ENCODE measurements at regions not wholly inside any gene's neighbourhood (a gene's known extent, or its start where the extent isn't known, plus 50 kb on each side); places are given as distances from the start of the nearest gene placed in this dataset.

DNA sequence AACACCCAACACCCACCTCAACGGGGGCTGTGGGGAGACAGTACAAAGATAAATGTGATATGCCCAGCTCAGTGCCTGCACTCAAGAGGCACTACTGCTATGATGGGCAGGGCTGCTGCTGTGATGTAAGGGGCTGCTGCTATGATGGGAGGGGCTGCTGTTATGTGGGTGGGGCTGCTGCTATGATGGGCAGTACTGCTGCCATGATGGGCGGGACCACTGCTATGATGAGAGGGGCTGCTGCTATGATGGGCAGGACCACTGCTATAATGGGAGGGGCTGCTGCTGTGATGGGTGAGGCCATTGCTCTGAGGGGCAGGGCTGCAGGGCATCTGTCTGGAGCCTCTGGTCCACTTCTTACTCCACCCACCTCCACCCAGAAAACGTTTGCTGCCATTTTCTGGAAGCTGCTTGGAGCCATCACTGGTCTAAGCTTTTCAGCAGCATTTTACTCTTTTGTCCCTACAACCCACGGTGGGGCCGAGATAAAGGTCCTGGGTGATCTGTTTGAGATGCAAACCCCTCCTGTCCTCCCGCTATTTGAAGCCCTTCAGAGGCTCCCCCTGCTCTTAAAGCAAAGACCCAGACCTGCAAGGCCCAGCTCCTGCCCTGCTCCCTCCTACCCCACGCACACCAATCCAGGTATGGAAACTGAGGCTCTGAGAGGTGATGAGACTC is 656.9 kb downstream of the PTPRU start:
- no peak for TF ChIP-seq NPAS2 (CRISPR knock-in tag; IDR thresholded peaks at IDR 0.05; ENCODE audit: borderline replicate concordance)
- no peak for TF ChIP-seq TFCP2L1 (CRISPR knock-in tag; IDR thresholded peaks at IDR 0.05)
- TF ChIP-seq, protein P1, sequence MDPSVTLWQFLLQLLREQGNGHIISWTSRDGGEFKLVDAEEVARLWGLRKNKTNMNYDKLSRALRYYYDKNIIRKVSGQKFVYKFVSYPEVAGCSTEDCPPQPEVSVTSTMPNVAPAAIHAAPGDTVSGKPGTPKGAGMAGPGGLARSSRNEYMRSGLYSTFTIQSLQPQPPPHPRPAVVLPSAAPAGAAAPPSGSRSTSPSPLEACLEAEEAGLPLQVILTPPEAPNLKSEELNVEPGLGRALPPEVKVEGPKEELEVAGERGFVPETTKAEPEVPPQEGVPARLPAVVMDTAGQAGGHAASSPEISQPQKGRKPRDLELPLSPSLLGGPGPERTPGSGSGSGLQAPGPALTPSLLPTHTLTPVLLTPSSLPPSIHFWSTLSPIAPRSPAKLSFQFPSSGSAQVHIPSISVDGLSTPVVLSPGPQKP (IDR thresholded peaks at IDR 0.05; ENCODE audit: low read depth, low read length) = no peak
- no peak for TF ChIP-seq RNF2 (IDR thresholded peaks at IDR 0.05; ENCODE audit: borderline replicate concordance, low read depth)
- TF ChIP-seq NR3C1 (IDR thresholded peaks at IDR 0.05) = no peak
- TF ChIP-seq E2F6 (IDR thresholded peaks at IDR 0.05; ENCODE audit: borderline replicate concordance, low read depth) = no peak
- no peak for TF ChIP-seq ESRRA (IDR thresholded peaks at IDR 0.05; ENCODE audit: borderline replicate concordance, low read length)
- no peak for TF ChIP-seq EP300 (IDR thresholded peaks at IDR 0.05)
- TF ChIP-seq CBX2 (IDR thresholded peaks at IDR 0.05; ENCODE audit: borderline replicate concordance, low read depth) = no peak
- no peak for TF ChIP-seq CHD2 (IDR thresholded peaks at IDR 0.05; ENCODE audit: low read length, partially characterized antibody)
- TF ChIP-seq GATA3 (IDR thresholded peaks at IDR 0.05; ENCODE audit: borderline replicate concordance) = no peak
- TF ChIP-seq HDAC2 (IDR thresholded peaks at IDR 0.05) = no peak
- TF ChIP-seq HOXB13 (CRISPR knock-in tag; IDR thresholded peaks at IDR 0.05; ENCODE audit: low read depth) = no peak
- TF ChIP-seq, protein P2, sequence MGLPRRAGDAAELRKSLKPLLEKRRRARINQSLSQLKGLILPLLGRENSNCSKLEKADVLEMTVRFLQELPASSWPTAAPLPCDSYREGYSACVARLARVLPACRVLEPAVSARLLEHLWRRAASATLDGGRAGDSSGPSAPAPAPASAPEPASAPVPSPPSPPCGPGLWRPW (IDR thresholded peaks at IDR 0.05) = no peak
- TF ChIP-seq ZNF302 (CRISPR knock-in tag; IDR thresholded peaks at IDR 0.05) = no peak
- TF ChIP-seq RARB (CRISPR knock-in tag; IDR thresholded peaks at IDR 0.05) = no peak
- no peak for TF ChIP-seq KDM5A (IDR thresholded peaks at IDR 0.05)
- TF ChIP-seq EHMT2 (IDR thresholded peaks at IDR 0.05; ENCODE audit: low read depth) = no peak
- no peak for TF ChIP-seq FOSL2 (IDR thresholded peaks at IDR 0.05)
- no peak for TF ChIP-seq FOSL2 (CRISPR knock-in tag; IDR thresholded peaks at IDR 0.05)
- no peak for TF ChIP-seq BHLHE40 (IDR thresholded peaks at IDR 0.05; ENCODE audit: low read depth, low read length)
- no peak for DNase-seq (ENCODE audit: low read depth in 1 of 2, low spot score in 1 of 2)
- H3K9me3 ChIP-seq = no peaks in the 10 kb centered on the region
- no peak overlapping the region for H3K4me3 ChIP-seq
- ChIA-PET CTCF (no interaction called here), POLR2A (no interaction called here)
- no peak for FAIRE-seq
- H3K27ac ChIP-seq = no peak overlapping the region
- no peak for ATAC-seq
- no peaks in the 10 kb centered on the region for H3K4me1 ChIP-seq
- H3K4me2 ChIP-seq = no peak overlapping the region
- 21% methylated on average over 6 of the region's 7 CpGs for WGBS (ENCODE audit: missing lambda C conversion rate)

DNA sequence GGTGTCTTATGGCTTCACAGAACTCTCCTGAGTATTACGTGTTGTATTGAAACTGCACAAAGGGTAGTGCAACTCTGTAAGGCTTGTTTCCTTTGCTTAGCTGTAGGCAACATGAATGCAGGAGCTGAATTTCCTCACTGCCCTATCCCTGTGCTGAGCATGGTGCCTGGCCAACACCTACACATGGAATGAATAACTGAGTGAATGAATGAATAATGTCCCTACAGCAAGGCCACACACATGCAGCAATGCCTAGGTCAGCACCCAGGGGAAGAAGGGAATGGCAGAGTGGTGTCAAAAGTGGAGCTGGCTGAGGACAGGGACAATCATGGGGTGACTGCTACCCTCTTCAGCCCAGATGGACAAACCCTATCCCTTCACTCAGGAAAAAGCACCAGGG is 655.9 kb downstream of the PTPRU start:
- ChIA-PET CTCF (no interaction called here), POLR2A (no interaction called here)
- no peak for ATAC-seq
- Histone ChIP-seq H3K4me3 (no peak overlapping the region), H3K4me2 (no peak overlapping the region), H3K4me1 (no peaks in the 10 kb centered on the region), H3K27ac (no peak overlapping the region), H3K9me3 (no peaks in the 10 kb centered on the region)
- WGBS (ENCODE audit: missing lambda C conversion rate) = 0% methylated on average over 1 of the region's 1 CpG
- FAIRE-seq = no peak
- no peak for DNase-seq (ENCODE audit: low read depth in 1 of 2, low spot score in 1 of 2)
- no peak for TF ChIP-seq RFX5 (IDR thresholded peaks at IDR 0.05)
- no peak for TF ChIP-seq HOXB13 (CRISPR knock-in tag; IDR thresholded peaks at IDR 0.05; ENCODE audit: low read depth)
- no peak for TF ChIP-seq MAZ (IDR thresholded peaks at IDR 0.05; ENCODE audit: borderline replicate concordance, low read depth, low read length)
- TF ChIP-seq REST (IDR thresholded peaks at IDR 0.05) = no peak
- TF ChIP-seq MAFK (IDR thresholded peaks at IDR 0.05; ENCODE audit: partially characterized antibody) = no peak
- no peak for TF ChIP-seq ZNF302 (CRISPR knock-in tag; IDR thresholded peaks at IDR 0.05)
- no peak for TF ChIP-seq TP53 (CRISPR knock-in tag; IDR thresholded peaks at IDR 0.05)
- no peak for TF ChIP-seq FOSL2 (IDR thresholded peaks at IDR 0.05)
- TF ChIP-seq FOSL2 (CRISPR knock-in tag; IDR thresholded peaks at IDR 0.05) = no peak
- no peak for TF ChIP-seq NR3C1 (IDR thresholded peaks at IDR 0.05)
- no peak for TF ChIP-seq CBX8 (IDR thresholded peaks at IDR 0.05)
- no peak for TF ChIP-seq TFCP2L1 (CRISPR knock-in tag; IDR thresholded peaks at IDR 0.05)
- TF ChIP-seq EHMT2 (IDR thresholded peaks at IDR 0.05; ENCODE audit: low read depth) = no peak
- no peak for TF ChIP-seq CEBPB (IDR thresholded peaks at IDR 0.05)
- no peak for TF ChIP-seq CHD2 (IDR thresholded peaks at IDR 0.05; ENCODE audit: low read length, partially characterized antibody)
- TF ChIP-seq HOXB5 (CRISPR knock-in tag; IDR thresholded peaks at IDR 0.05) = no peak
- TF ChIP-seq EP300 (IDR thresholded peaks at IDR 0.05) = no peak
- no peak for TF ChIP-seq ZSCAN20 (CRISPR knock-in tag; IDR thresholded peaks at IDR 0.05)
- no peak for TF ChIP-seq ZC3H11A (IDR thresholded peaks at IDR 0.05)
- TF ChIP-seq, protein P3, sequence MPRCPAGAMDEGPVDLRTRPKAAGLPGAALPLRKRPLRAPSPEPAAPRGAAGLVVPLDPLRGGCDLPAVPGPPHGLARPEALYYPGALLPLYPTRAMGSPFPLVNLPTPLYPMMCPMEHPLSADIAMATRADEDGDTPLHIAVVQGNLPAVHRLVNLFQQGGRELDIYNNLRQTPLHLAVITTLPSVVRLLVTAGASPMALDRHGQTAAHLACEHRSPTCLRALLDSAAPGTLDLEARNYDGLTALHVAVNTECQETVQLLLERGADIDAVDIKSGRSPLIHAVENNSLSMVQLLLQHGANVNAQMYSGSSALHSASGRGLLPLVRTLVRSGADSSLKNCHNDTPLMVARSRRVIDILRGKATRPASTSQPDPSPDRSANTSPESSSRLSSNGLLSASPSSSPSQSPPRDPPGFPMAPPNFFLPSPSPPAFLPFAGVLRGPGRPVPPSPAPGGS (IDR thresholded peaks at IDR 0.05) = no peak
- TF ChIP-seq POLR2A (IDR thresholded peaks at IDR 0.05; ENCODE audit: low read length) = no peak
